Right renal pelvis (tissue), 4 donors: ENCODE measurements at regions not wholly inside any gene's neighbourhood (a gene's known extent, or its start where the extent isn't known, plus 50 kb on each side); places are given as distances from the start of the nearest gene placed in this dataset.
"Not testable (repeated sequence)": the region's sequence is repeated elsewhere in the genome, so short reads cannot be mapped to it uniquely, and the experiment has no call there.

Experiments
- DNase-seq, 4 donors: peaks; one replicate each; pipeline ENCODE4 v3.0.0-alpha.2; 2013; ENCODE audit warnings: low read depth in 4 of 4, low spot score in 3 of 4, missing footprints in 1 of 4

DNA sequence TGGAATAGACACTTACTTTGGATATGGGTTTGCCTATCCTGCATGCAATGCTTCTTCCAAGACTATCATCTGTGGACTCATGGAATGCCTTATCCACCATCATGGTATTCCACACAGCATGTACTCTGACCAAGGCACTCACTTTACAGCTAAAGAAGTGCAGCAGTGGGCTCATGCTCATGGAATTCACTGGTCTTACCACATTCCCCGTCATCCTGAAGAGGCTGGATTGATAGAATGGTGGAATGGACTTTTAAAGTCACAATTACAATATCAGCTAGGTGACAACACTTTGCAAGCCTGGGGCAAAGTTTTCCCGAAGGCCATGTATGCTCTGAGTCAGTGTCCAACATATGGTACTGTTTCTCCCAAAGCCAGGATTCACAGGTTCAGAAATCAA, 199.1 kb downstream of the GJA1 start:
- not testable (repeated sequence) for DNase-seq

DNA sequence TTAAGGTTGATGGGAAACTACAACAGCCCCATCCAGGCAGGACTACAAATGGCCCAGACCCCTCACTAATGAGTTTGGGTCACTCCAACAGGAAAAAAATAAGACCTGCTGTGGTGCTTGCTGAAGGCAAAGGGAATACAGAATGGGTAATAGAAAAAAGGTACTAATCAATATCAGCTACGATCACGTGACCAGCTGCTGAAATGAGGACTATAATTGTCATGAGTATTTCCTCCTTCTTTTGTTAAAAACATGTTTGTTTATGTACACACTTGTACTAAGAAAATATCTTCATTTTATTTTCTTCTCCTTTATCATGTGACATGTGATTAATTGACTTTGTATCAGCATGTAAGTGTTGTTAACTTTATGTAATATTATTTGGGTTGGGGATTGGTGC, 199.9 kb downstream of the GJA1 start:
- DNase-seq = no peak

DNA sequence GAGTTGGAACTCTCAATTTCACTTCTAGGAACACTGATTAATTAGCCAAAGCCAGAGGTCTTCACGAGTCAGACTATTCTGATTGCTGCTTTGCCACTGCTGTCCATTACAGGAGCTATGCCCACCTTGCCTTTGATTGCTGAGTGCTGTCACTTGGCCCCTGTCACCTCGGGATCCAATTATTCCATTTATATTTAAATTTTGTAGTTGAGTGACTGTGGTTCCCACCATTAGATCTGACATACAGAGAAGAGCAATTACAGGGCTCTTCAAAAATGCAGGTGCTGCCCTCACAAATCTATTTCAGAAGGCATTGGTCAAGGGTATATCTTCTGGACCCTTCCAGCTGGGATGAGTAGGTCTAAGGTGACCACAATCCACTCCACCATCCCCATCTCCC, 200.8 kb downstream of the GJA1 start:
- DNase-seq = not testable (repeated sequence)

DNA sequence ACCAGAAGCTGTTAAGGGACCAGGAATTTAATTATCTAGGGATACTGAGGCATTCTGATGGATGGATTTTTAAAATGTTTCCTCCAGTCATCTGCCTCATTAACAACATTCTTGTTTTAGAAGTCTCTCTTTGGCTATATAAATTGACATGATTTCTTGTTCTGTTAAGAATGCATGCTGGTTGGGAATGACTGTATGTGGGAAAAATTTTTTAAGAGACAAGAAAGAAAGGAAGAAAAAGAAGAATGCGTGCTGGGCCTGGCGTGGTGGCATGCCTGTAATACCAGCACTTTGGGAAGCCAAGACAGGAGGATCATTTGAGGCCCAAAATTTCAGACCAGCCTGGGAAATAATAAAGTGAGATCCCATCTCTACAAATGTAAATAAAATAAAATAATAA, 203.6 kb downstream of the GJA1 start:
- DNase-seq = no peak

DNA sequence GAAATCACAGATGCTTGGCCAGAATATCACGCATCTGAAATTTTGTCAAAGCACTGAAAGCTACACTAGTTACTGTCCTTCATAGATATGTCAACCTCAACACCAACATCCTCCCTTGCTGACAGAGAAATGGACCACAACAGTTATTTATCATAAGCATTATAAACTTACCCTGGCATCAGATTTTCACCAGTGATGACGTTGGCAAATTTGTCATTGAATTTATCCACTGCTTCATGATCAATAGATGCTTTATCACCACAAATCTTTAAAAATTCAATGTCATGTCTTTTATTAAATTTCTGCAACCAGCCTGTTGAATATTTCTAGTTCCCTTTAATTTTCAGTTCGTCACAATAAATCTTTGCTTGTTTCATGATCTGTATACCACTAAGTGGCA, 205.7 kb downstream of the GJA1 start:
- no peak for DNase-seq

DNA sequence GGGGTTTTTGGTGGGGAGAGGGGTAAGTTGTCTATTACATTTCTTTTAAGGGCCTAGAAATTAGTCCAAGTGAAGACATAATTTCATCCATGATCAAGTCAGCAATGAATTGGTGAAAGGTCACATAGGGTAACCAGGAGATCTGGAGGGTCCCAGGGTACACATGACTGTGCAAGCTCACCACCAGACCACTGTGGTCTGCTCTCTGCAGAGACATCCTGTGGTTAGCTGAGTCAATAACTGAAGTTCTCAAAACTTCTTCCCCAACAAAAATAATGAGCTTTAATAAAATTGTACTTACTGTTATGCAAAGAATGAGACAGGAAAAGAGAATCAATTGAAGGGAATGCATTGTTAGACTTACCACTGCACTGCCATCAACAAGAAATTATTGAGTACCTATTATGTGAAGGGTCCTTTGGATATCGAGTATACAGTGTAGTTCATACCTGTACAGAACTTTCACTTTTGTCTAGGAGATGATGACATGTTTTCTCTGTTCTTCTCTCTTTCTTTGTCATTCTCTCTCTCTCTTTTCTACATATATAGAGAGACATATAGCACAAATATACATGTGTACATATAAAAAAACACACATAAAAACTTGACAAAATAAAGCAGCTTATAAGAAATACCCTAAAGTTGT, 209.8 kb downstream of the GJA1 start:
- no peak for DNase-seq

DNA sequence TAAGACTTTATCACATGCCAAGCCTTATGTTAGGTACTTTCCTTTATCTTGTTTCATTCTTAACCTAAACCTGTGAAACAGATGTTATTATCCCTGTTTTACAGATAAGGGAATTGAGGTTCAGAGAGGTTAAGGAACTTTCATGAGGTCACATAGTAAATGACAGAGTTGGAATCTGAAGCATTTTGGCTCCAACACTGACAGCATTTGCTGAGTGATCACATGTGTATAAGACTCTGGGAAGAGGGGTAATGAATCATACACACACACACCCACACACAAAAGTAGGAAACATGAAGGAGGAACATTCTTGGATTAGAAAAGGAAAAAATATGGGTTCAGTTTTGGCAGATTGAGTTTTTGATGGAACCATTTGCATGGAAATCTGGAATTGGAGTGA, 212.5 kb downstream of the GJA1 start:
- DNase-seq = no peak

DNA sequence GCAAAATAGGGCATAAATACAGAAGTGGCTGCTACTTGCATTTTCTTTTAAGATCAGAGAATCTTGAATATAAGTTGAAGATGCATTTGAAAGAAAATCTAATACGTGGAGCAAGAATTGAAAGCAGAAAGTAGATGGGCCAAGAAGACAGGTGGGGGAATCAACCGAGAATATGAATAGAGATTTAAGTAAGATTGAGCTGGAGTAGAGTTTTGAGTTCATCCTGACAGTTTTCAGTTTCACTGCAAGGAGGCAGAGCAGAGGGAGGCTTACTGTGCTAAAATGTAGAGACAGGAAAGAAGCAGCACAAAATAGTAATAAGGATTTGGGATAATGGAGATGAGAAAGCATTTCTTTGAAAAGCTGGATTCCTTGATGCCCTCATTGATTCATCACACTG, 214.5 kb downstream of the GJA1 start:
- no peak for DNase-seq

DNA sequence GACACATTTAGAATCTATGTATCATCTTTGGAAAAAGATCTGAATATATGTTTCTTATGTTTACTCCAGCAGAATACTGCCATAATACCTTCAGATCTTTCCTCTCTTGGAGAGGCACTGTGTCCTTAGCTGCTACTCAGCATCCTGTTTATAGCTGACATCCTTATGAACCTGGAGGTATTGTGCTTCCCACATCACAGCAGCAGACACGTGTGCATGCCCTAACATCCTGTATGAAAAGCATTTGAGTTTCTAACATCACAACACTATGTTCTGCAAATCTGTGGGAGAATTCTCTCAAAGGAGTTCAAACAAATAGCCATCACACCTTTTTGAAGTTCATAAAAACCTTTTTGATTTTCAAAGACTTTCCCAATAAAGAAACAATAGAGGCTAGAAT, 216.0 kb downstream of the GJA1 start:
- DNase-seq = no peak

DNA sequence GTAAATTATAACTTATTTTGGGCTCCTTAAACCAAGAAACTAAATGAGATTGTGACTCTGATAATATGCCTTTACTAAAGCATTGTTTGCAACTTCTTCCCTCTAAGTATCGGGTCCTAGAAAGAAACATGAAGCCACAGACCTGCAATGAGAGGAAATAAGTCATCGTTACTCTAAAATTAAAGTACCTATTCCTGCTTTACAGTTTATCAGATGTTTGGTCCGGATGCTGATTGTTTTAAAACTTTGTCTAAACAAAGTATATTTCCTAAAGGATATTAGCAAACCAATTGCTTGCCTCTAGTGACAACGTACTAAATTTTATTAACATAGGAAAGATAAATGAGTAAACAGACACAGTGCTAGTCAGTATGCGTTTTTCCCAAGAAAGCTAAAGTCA, 216.8 kb downstream of the GJA1 start:
- no peak for DNase-seq

DNA sequence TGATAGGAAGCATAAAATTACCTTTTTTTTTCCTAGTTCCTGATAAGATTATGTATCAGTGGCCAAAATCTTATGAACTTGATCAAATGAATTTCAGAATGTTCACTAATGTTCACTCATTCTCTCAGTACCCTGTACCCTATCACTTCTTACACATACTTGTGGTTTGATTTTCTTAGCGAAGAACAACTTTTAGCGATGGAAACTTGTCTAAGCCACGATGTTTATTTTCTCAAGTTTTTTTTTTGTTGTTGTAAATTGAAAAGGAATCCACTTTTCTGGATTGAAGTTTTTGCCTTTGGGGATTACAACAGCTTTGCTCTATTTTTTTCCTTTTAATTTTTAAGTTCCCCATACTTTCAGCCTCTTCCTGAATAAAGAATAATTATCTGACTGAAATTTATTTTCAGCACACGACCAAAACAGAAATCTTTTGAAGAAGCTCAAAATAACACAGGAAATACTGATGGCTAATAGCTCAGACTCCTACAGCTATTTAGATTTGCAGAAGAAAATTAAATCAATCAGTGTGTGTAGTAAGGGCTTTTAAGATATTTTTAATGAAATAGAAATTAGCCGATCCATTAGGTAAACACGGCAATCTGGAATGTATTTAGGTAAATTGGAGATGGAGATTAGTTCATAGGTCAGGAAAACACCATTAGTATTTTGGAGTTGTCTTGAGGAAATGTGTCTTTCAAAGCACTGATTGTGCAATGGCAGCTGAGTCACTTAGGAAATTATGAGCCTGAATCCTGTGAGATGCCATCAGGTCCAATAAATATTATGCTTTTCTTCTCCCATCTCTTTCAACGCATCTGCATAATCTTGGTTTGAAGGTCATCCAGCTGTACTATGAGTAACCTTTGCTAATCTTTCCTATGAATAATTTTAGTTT, 217.5 kb downstream of the GJA1 start:
- DNase-seq = no peak

DNA sequence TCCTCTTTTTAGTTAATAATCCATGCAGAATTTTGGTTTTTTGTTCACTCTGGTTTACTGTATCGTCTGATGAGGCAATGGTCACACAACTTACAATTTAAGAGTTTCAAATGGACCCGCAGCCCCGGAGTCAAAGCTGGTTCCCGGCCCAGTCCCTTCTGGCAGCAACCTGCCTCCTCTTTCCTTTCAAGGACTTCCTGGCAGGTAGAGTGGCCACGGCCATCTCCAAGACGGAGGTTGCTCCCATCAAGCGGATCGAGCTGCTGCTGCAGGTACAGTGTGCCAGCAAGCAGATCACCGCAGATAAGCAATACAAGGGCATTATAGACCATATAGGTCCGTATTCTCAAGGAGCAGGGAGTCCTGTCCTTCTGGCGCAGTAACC, 218.2 kb downstream of the GJA1 start:
- DNase-seq = no peak

DNA sequence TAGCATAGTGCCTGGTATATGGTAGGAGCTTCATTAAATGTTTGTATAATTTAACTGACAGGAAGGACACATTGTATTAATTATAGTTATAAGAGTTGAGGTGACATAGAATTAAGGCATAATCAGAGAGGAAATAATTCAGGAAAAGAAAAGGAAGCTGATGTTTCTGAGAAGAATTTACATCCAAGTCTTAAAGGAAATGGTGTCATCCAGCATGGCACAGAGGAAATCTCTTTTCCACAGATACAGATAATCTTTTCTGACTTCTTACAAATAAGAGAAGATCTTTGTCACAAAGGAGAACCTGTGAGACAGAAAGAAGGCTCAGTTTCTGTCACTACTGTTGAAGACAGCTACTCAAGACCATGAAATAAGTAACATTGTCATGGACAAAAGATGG, 222.5 kb downstream of the GJA1 start:
- no peak for DNase-seq

DNA sequence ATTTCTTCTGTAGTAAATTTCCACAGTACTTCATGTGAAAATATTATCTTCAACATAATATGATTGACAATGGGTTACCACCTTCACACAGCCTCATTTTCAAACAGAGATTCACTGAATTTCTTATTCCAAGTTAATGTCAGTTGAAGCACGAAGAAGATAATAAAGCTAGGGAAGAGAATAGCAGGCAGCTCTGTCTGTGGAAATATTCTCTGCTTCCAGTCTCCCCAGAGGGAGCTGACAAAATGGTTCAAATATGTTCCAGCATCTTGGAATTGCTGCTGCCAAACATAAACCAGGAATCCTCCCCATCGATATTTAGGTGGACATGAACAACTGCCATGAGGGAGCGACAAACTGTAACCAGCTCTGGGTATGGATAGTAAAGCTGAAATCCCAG, 224.8 kb downstream of the GJA1 start:
- DNase-seq = no peak

DNA sequence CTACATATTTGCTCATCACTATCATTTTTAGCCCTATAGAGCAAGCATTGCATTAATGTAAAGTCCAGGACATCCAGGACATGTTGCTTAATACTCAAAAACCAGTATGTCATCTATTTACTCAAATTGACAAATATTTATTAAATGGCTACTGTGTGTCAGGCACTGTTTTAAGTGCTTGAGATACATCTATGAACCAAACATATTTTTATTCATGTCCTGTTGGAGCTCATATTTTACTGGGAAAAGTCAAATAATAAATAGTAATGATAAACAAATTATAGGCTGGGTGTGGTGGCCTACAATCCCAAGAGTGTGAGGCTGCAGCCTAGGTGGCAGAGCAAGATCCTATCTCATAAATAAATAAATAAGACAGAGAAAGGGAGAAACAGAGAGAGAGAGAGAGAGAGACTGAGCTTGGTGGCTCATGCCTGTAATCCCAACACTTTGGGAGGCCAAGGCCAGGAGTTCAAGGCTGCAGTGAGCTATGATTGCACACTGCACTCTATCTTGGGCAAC, 227.9 kb downstream of the GJA1 start:
- DNase-seq = no peak

DNA sequence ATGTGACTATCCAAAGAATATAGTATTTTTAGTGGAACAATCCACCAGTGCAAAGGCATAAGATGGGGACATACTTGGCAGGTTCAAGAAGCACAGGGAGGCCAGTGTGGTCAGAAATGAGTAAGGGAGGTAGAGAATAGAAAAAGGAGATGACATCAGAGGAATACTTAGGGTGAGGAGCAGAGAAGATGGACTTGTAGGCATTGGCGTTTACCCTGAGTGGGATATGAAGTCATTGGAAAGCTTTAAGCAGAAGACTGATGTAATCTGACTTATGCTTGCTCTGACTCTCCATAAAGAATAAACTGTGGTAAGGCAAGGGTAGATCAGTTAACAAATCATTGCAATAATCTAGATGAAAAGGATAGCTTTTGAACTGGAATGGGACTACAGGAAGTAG, 228.7 kb downstream of the GJA1 start:
- no peak for DNase-seq

DNA sequence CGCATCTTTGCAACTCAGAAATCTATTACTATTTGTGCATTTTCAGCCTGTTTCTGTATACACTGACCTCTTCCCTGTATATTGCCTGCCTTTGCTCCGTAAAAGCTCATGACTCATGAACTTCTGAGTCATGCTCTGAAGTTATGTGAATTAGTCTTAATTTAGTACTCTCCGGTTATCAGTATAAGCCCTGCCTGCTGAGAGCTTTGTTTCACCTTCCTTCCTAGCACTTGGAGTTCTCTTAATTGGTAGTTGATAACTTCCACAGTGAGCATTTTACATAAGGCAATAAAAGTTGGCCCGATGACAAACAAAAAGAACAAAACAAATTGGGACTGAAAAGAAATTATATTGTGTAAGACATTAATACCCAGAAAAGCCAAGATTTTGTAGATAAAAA, 231.4 kb downstream of the GJA1 start:
- no peak for DNase-seq

DNA sequence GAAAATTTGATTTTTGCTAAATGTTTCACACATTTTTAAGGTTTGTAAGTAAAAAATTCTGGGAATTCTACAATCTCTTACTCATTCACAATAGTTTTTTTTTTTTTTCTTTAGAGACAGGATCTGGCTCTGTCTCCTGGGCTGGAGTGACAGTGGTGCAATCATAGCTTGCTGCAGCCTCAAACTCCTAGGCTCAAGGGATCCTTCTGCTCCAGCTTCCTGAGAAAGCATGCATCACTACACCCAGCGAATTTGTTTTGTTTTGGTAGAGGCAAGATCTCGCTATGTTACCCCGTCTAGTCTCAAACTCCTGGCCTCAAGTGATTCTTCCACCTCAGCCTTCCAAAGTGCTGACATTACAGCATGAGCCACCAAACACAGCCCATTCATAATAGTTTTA, 232.8 kb downstream of the GJA1 start:
- no peak for DNase-seq

DNA sequence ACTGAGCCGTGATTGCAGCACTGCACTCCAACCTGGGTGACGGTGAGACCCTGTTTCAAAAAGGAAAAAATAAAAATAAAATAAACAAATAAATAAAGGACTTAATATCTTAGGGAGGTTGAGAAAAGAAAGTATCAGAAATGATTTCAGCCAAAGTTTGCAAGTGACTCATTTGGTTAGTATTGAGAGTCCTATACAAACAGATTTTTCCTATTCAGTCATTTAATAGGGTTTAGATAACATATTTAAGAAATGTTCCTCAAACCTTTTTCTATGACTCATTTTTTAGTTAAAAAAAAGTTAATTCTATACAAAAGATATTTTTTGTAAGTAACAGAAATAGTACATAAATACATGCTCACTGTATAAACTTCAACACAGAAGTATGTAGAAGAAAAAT, 235.1 kb downstream of the GJA1 start:
- DNase-seq = no peak

DNA sequence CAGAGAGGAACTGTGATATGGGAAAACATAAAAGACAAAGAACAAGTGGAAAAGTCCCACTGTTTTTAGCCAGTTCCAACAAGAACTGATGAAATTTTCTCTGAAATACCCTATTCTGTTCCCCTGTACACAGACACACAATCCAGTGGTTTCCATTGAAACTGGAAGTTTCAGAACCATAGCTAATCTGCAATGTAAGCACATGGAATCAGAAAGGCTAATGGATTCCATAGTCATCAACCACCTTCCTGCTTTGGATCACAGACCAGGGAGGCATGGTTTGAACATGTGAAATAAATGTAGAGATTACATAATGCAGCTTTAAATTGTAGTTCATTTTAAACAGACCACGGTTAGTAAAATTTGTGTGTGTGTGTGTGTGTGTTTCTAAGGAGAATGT, 242.1 kb downstream of the GJA1 start:
- DNase-seq = no peak

DNA sequence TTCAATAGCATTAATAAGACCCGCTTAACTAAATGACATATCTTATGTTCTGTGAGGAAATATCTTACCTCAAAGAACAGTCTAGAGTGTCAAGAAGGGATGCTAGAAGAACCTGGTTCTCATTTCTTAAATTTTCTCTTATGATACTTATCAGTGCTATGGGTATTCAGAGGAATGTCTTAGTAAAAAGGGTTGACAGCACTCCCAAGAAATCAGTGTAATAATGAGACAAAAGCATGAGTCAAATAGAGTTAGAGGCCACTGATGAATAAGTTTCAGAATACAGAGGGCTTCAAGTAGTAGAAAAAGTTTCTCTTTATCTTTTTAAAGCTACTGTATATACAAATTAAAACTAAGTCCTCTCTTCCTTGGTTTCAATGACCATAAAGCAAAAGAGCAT, 242.8 kb downstream of the GJA1 start:
- no peak for DNase-seq

DNA sequence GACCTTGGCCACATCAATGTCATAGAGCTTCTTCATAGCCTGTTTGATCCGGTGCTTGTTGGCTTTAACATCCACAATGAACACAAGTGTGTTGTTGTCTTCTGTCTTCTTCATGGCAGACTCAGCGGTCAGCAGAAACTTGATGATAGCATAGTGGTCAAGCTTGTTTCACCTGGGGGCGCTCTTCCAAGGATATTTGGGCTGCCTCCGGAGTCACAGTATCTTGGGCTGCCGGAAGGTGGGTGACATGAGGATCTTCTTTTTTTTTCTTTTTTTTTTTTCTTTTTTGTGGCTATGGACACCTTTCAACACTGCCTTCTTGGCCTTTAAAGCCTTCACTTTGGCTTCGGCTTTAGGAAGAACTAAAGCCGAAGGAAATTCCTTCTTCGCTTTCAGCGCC, 244.6 kb downstream of the GJA1 start:
- DNase-seq = no peak
